GM18868 (cell line): ENCODE measurements at regions not wholly inside any gene's neighbourhood (a gene's known extent, or its start where the extent isn't known, plus 50 kb on each side); places are given as distances from the start of the nearest gene placed in this dataset.
"Not testable (repeated sequence)": the region's sequence is repeated elsewhere in the genome, so short reads cannot be mapped to it uniquely, and the experiment has no call there.

Experiments
- ATAC-seq: cut with Tn5 transposase; IDR thresholded peaks from one replicate; pipeline ENCODE4 v1.9.1; 2021; ENCODE audit warnings: mild to moderate bottlenecking, moderate library complexity; ENCODE audit not compliant: unreplicated experiment

DNA sequence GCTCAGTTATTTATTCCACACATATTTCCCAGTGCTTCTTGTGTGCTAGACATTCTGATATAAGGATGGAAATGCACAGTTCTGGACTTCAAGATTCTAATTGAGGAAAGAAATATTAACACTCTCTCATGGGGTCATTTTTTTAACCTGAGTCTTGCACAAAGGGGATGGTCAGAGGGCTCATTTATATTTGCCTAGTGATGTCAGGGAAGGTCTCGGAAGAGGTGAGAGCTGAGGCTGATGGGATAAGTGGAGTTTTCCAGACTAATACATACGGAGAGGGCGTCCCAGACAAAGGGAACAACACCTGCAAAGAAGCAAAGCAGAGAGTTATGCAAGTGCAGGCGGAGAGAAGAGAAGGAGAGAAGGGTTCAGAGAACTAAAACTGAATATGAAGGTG, 1304.6 kb upstream of the TENM4 start:
- ATAC-seq: no peak

DNA sequence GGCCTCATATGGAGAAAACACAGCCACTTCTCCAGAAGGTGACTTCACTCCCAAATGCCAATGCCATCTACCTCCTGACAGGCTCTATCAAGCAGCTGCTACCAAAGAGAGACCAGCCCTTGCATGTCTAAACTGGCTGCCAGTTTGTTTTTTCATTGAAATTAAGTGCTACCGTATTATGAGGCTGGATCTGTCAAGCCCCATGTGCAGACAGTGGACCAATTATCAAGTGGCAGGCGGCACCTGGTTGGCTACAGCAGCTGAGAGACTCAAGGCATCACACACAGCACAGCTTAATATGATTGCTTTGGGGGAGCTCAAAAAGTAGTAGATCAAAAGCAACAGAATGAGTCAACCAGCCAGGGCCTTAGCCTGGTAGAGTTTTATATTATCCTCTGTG, 1293.0 kb upstream of the TENM4 start:
- ATAC-seq: no peak

DNA sequence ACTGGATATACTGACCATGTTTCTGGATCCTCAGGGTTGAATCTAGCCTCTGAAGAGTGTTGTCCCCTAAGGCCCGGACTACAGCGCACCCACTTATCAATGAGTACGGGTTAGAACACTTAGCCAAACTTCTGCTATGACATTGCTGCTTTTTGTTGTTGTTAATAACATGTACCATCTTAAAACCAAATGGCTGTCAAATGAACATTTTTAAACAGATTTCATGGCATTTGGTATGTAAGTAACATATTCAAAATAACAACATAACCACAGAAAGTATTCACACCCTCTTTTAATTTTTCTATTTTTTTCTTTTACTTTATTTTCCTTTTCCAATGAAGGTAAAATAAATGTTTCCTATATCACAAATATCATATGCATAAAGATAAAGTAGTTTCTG, 1292.5 kb upstream of the TENM4 start:
- ATAC-seq: no peak

DNA sequence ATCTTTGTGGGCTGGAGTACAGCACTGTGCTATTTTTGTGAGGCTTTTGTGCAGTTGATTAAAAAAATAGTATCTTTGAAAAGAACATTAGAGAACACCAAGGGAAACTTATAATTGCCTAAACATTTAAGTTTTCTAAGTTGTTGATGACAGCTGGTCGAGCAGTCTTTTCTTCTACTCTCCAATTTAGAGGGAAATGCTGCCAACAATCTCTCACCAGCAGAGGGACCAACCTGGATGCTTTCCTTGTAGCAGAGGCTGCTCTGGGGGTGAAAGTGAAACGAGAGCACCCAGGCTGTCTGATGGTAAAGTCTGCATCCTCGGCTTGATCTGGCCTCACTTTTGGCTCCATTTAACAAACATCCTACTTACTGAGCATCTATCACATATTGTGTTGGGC, 1286.5 kb upstream of the TENM4 start:
- peak; percentile 93 for ATAC-seq

DNA sequence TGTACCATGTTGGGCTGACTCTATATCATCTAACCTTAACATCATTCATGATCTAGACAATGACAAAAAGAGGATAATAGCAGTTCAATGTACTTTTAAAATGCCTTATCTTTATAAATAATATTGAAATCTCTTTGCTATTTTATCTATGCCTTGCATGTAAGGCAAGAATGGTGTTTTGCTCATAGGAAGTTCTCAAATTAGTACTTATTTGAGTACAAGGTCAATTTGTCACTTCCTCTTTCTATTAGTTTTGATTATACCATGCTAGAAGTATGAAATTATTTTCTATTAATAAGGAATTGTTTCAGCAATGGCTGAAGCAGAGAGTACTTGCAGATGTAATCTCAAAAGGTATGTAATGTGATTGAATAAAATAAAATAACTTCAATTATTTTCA, 1285.4 kb upstream of the TENM4 start:
- peak; percentile 37 for ATAC-seq

DNA sequence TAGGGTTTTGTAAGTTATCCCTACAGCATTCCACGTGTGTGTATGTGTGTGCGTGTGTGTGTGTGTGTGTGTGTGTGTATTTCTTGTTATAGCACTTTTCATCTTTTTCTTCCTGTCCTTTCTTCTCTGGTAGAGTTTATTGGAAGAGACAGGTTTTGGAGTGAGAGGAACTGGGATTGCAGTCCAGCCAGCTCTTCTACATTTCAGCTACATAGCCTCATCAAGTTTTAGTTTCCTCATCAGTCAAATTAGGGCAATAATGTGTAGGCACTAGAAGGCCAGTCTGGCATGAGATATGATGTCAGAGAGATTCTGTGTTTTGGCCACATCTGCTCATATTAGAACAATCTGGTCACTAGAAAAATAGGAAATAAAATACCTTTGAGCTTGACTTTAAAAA, 1283.5 kb upstream of the TENM4 start:
- ATAC-seq: no peak

DNA sequence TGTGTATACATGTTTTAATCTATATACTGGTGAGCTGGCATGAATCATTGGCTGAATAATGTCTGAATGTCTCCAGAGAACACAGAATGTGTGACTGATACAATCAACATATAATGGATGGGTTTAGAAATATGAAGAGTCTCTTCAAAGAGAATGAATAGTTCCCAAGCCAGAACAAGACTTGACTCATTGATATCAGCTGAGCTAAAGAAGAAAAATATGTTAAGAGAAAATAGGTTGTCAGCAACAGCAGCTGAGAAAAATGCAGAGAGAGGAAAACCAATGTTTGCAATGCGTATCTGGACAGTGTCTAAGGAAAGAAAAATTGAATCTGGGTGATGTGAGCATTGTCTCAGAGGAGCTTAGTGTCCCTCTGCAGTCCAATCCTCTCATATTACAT, 1281.8 kb upstream of the TENM4 start:
- ATAC-seq: no peak

DNA sequence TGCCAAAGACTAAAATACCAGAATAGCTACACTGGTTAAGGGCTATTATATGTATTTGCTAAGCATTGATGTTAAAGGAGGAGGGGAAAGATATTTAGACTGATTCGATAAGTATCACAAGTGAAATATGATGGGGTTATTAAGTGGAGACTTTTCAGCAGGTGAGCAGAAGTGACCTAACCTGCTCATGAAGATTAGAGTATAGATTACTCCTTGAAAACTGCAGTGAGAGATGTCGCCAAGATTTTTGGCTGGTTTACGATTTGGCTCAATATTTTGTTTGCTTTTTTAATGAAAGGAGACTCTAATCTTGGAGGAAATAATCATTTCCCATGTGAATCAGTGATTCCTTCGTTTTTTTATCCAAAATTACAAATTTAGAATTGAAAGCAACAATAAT, 1279.5 kb upstream of the TENM4 start:
- ATAC-seq: no peak

DNA sequence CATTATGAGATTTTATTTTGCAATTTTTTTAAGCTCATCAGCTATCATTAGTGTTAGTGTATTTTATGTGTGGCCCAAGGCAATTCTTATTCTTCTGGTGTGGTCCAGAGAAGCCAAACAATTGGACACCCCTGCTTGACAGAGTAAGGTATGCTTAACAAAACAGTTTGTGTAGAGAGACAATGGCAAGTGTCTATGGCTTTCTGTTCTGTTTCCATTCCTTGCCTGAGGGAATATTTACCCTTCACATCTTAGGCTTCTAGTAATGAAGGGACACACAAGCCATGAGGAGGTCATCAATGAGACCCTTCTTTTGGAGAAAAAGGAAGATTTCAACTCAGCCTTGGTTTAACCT, 1278.4 kb upstream of the TENM4 start:
- no peak for ATAC-seq

DNA sequence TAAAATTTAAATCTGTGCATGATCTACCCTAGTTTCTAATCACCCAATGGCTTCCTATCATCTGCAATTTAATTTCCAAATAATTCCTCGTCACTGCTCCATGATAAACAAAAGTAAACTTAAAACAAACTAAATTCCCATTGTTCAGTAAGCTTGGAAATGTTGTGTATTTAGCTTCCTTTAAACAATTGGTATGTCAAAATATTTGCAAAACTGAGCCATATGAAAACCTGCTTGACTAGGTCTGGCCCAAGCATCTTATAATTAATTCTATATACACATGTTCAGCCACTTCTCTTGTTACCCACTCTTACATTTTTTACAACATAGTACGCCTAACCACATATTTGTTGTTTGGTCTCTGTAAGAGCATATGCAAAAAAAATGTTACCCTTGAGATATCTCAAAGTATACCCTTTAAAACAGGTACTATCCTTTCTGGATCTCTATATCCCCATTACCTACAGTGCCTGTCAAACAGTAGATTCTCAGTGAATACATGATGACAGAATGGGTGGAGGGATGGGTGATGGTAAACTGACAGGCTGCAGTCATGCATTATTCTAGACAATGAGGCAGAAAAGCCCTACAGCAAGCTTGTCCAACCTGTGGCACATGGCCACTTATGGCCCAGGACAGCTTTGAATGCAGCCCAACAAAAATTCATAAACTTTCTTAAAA, 1277.9 kb upstream of the TENM4 start:
- no peak for ATAC-seq

DNA sequence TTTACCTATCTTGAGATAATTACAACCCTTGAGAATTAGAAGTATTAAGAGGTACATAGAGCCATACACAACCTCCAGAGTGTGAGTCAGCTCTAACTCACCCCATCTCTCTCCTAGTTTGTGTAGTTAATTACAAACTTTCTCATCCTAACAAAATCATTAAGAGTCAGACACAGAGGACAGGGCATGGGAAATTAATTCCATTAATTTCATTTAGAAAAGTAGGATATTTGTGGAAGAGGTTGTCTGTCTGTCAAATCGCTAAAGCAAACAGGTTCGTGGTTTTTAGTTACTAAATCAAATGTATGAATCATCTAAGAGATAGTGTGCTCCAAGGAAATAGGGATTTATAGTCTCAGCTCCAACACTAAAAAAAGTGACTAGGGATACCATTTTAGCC, 1261.4 kb upstream of the TENM4 start:
- ATAC-seq: no peak

DNA sequence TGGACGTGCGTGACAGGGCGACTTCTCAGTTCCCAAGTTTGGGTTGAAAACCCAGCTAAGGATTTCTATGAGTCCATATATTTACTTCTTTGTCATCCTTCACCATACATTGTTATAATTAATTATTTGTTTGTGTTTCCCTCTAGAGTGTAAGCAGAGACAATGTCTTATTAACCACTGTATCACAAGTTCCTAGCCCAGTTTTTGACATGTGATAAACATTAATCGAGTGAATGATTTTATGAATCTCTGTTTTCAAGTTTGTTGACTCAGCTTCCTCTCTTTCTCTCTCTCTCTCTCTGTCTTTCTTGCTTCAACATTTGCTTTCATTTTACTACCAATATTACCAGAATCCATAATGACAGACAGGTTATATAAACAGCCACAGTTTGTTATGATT, 1259.6 kb upstream of the TENM4 start:
- no peak for ATAC-seq

DNA sequence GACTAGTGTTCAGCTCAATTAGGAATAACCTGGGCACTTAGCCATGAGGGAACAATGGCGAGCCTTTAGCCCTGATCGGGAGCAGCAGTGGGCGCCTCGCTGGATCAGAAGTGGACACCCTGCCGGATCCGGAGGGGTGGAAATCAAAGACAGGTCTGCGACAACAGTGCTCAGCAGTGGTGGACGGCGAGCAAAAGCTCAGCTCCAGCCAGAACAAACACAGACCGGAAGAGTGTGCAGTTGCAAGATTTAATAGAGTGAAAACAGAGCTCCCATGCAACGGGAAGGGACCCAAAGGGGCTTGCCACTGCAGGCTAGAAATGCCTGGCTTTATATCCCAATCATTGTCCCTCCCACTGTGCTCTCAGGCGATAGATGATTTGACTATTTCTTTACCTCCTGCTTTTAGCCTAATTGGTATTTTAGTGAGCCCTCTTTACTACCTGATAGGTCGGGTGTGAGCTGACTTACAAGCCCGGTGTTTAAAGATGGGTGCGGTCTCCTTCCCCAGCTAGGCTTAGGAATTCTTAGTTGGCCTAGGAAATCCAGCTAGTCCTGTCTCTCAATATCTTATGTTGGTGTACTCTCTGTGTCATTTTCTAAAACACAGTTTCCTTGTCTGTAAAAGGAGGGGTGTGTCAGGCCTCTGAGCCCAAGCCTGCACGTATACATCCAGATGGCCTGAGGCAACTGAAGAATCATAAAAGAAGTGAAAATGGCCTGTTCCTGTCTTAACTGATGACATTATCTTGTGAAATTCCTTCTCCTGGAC, 1258.8 kb upstream of the TENM4 start:
- not testable (repeated sequence) for ATAC-seq

DNA sequence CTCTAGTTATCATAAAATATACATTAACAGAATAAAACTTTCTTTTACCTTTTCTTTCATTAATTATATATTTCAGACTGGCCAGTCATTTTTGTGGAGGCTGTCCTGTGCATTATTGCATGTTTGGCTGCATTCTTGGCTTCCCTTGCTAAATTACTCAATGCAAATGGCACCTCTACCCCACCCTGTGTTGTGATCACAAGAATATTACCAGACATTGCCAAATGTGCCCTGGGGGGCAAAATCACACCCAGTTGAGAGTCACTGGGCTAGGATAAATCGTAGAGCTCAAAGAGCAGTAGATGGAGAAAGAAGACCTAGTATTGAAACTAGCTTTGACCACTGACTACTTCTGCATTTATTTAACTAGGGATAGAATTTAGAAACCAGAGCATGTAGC, 1257.8 kb upstream of the TENM4 start:
- ATAC-seq: no peak

DNA sequence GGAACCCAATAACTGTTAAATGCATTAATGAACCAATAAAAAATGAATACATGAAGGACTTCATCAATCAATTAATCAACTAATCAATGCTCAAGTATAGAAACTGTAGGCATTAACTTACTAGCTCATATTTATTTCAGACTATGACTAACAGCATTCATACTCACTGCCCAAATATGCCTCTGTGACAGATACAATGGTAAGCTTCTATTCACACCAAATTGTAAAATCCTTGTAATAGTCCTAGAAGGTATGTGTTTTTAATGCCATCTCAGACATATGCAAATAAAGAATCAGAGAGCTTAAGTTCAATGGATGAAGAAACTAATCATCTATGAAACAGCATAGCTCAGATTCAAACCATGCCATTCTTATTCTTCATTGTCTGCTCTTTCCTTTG, 1253.6 kb upstream of the TENM4 start:
- no peak for ATAC-seq

DNA sequence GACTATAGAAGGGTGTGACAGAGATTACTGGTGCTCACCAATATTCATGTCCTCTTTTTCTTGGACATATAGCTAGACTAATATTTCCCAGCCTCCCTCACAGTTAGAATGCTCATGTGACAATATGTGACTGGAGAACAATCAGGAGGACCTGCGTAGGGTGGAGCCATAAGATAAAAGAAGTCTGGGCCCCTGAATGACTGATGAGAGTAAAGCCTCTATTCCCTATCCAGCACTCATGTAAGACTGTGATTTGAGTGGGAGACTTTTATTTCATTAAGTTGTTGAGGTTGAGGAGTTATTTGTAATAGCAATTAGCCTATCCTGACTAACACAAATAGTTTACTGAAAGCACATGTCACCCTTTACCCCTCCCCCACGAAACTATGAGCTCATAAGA, 1247.1 kb upstream of the TENM4 start:
- ATAC-seq: no peak

DNA sequence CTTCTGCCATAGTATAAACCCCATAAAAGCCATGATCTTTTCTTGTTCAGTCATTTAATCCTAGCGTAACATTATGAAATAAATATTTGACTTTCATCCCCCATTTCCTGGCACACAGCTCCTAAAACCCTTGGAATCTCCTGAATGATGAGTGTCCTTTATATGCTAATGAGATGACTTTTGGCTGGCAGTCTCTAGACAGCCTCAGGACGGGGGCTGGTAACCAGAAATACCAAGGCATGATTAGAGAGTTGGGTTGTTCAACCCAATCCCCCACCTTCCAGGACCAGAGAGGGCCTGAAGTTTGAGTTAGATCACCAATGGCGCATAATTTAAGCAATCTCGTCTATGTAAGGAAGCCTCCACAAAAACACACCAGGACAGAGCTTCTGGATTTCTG, 1246.1 kb upstream of the TENM4 start:
- no peak for ATAC-seq

DNA sequence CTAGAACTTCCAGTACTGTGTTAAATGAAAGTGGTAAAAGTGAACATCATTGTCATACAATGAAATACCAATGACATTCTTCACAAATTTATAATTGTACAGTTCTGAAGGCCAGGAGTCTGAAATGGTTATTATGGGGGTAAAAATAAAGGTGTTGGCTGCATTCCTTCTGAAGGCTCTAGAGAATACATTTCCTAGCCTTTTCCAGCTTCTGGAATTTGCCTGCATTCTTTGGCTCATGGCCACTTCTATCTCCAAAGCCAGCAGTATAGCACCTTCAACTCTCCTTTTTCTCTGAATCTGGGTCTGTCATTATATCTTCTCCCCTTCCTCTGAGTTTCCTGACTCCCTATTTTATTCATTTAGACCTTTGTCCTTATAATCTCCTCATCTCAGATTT, 1232.7 kb upstream of the TENM4 start:
- no peak for ATAC-seq

DNA sequence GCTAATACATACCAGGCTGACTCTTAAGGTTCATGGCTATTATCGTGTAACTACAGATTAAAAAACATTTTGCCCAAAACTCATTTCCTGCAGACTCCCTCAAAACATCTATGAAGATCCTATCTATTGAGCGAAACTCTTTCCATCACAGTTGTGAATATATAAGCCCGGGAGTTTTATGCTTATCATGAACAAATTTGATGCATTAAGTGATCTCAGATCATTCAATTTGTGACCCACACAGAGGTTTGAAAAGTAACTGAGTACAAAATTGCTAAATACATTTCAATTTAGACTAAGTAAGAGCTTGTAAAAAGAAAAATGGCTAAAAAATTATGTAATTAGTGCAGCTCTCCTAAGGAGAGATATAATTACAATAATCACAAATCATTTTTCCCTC, 1228.8 kb upstream of the TENM4 start:
- no peak for ATAC-seq

DNA sequence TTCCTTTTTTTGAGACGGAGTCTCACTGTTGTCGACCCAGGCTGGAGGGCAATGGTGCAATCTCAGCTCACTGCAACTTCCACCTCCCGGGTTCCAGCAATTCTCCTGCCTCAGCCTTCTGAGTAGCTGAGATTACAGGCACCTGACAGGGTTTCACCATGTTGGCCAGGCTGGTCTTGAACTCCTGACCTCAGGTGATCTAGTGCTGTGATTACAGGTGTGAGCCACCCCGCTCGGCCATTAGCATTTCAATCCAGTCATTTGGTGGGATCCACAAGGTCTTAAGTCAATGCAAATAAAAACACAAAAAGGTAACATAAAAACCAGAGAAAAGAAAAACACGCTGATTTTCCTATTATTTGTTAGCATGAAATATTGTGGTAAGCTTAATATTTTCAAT, 1227.2 kb upstream of the TENM4 start:
- no peak for ATAC-seq

DNA sequence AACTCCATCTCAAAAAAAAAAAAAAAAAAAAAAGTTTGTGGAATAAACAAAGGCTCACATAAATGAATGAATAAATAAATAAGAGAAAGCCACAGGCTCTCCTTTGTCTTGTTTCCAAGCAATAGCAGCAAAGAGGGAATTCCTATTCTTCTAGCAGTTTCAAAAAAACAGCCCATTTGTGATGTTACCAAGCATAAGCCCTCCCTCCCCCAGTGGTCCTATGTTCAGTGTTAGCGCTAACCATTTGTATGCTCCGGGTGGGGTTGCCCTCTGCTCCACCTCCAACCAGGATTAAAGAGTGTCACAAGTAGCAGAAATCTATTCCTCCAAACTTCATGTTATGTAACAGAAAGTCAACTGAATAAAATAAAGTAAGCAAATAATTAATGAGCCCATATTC, 1215.0 kb upstream of the TENM4 start:
- ATAC-seq: no peak

DNA sequence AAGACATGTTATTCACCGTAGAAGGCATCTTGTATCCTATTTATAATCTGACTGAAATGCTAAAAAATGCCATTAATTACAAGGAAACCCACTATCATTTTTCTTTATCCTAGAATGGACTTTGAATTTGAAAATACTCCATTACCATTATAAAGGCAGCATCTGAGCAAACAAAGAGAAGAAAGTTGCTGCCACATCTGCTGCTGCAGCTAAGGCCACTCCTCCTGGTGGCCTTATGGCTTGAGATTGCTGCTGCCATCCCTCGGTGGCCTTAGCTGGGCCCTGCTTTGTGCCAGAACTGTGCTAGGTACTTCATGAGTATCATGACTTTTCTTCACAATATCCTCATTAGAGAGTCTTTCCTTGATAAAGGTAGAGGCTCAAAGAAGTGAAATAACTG, 1210.1 kb upstream of the TENM4 start:
- no peak for ATAC-seq

DNA sequence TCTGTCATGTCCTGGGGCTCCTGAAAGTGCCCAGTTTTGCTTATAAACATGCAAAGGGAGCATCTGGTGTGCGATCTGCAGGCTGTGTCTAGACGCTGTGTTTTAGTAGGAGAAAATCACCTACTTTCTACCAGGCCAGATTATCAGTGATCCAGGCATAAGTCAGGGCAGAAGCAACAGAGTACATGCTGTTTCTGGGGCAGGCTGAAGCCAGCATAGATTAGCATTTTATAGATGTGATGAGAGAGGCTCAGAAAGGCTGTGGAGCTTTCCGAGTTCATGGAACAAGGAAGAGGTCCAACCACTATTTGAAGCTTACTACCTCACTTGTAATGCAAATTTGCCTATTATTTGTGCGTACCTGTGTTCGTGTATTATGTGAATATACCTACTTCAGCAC, 1208.4 kb upstream of the TENM4 start:
- ATAC-seq: no peak
